ENCODE measurements at regions not wholly inside any gene's neighbourhood (a gene's known extent, or its start where the extent isn't known, plus 50 kb on each side); places are given as distances from the start of the nearest gene placed in this dataset.

- TF ChIP-seq, protein P1, sequence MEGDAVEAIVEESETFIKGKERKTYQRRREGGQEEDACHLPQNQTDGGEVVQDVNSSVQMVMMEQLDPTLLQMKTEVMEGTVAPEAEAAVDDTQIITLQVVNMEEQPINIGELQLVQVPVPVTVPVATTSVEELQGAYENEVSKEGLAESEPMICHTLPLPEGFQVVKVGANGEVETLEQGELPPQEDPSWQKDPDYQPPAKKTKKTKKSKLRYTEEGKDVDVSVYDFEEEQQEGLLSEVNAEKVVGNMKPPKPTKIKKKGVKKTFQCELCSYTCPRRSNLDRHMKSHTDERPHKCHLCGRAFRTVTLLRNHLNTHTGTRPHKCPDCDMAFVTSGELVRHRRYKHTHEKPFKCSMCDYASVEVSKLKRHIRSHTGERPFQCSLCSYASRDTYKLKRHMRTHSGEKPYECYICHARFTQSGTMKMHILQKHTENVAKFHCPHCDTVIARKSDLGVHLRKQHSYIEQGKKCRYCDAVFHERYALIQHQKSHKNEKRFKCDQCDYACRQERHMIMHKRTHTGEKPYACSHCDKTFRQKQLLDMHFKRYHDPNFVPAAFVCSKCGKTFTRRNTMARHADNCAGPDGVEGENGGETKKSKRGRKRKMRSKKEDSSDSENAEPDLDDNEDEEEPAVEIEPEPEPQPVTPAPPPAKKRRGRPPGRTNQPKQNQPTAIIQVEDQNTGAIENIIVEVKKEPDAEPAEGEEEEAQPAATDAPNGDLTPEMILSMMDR (conservative IDR thresholded peaks at IDR 0.05) = no peak
- no peak for TF ChIP-seq ZFX (IDR thresholded peaks at IDR 0.05)
- H3K27ac ChIP-seq = no peak overlapping the region
These were observed 132.2 kb downstream of the GLUL start for GRCh38 chr1:182259229-182259872.

- TF ChIP-seq ZFX (IDR thresholded peaks at IDR 0.05) = no peak
- TF ChIP-seq, protein P1 (conservative IDR thresholded peaks at IDR 0.05) = no peak
- no peak overlapping the region for H3K27ac ChIP-seq
These were observed 134.1 kb downstream of the GLUL start for GRCh38 chr1:182257369-182258063.

GRCh38 chr1:182256931-182257330 is 134.7 kb downstream of the GLUL start:
- TF ChIP-seq ZFX (IDR thresholded peaks at IDR 0.05) = no peak
- TF ChIP-seq, protein P1 (conservative IDR thresholded peaks at IDR 0.05) = no peak

DNA sequence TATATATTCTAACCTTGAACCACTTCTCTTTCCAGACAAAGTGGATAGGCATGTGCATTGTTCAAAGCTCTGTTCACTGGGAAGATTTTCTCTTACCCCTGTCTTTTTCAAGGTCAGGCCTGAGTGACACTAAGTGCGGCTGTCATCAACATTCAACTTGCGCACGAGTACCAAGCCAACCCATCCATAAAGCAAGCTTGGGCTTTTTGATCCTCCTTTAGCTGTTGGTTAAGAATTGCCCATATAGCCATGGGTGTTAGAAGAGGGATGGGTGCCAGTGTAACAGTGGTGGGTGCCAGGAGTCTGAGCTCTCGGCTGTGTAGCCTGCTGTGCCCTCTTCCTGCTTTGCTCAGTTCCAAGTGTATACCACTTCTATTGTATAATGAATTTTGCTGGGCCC is 136.1 kb downstream of the GLUL start:
- H3K27ac ChIP-seq = no peak overlapping the region
- TF ChIP-seq, protein P1 (conservative IDR thresholded peaks at IDR 0.05) = no peak
- TF ChIP-seq ZFX (IDR thresholded peaks at IDR 0.05) = no peak

More at GRCh38 chr1:182256931-182257330, 134.7 kb downstream of the GLUL start:
- H3K27ac ChIP-seq = no peak overlapping the region

DNA sequence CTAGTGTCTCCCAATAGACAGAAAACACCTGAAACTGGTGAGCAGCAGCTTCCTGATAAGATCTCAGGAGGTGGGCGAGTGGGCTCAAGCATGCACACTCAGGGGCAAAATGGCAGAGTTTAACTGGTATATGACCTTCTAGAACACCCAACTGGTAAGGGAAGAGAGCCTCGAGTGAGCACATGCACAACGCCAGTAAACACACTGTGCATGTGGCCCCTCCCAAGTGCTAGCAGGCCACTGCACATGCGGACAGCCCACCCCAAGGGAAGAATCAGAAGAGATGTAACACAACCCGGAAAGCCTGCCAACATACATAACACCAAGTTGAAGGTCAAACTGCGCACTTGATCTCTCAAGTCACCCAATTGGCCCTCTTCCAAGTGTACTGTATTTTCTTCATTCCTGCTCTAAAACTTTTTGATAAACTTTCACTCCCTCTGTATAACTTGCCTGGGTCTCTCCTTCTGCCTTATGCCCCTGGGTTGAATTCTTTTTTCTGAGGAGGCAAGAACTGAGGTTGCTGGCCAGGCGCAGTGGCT is 138.2 kb downstream of the GLUL start:
- TF ChIP-seq ZFX (IDR thresholded peaks at IDR 0.05) = no peak
- TF ChIP-seq, protein P1 (conservative IDR thresholded peaks at IDR 0.05) = no peak
- H3K27ac ChIP-seq = no peak overlapping the region

DNA sequence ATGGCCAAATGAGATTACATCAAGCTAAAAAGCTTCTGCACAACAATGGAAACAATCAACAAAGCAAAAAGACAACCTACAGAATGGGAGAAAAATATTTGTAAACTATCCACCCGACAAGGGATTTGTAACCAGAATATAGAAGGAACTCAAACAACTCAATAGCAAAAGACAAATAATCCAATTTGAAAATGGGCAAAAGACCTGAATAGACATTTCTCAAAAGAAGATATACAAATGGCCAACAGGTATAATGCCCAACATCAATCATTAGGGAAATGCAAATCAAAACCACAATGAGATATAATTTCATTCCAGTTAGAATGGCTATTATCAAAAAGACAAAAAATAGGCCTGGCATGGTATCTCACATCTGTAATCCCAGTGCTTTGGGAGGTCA is 140.0 kb downstream of the GLUL start:
- TF ChIP-seq, protein P1 (conservative IDR thresholded peaks at IDR 0.05) = no peak
- TF ChIP-seq ZFX (IDR thresholded peaks at IDR 0.05) = no peak
- no peak overlapping the region for H3K27ac ChIP-seq

DNA sequence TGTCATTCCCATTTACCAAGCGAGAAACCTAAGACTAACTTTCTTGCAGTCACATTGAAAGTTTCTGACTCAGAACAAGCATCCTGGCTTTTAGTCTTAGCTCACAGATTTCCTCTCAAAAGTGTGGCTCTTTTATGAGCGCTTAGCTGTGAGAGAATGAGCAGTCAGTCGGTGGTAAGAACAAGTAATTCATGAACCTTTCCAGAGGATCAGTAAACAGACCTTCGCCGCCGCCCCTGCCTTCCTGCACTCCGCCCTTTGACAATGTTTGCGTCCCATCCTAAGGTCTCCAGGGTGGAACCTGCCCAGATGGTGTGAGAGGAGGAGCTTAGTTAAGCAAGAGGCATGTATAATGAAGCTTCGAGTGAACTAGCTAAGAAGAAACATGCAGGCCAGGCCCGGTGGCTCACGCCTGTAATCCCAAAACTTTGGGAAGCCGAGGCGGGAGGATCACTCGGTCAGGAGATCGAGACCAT is 142.4 kb downstream of the GLUL start:
- no peak for TF ChIP-seq ZFX (IDR thresholded peaks at IDR 0.05)
- TF ChIP-seq, protein P1 (conservative IDR thresholded peaks at IDR 0.05) = no peak
- no peak overlapping the region for H3K27ac ChIP-seq
